Central memory CD4-positive, alpha-beta T cell (primary cell): ENCODE measurements at regions not wholly inside any gene's neighbourhood (a gene's known extent, or its start where the extent isn't known, plus 50 kb on each side); places are given as distances from the start of the nearest gene placed in this dataset.
"Not testable (repeated sequence)": the region's sequence is repeated elsewhere in the genome, so short reads cannot be mapped to it uniquely, and the experiment has no call there.

Source experiments
- DNase-seq: peaks from one replicate; pipeline ENCODE4 v3.0.0; 2022

GRCh38 chr15:35697549-35698299 is 151.8 kb upstream of the DPH6 start:
- DNase-seq: no peak

- no peak for DNase-seq
These were observed 152.4 kb upstream of the DPH6 start for GRCh38 chr15:35698331-35698730.

- no peak for DNase-seq
These were observed 153.1 kb upstream of the DPH6 start for GRCh38 chr15:35698966-35699575.

- not testable (repeated sequence) for DNase-seq
These were observed 154.2 kb upstream of the DPH6 start for GRCh38 chr15:35700091-35700593.

- no peak for DNase-seq
These were observed 155.6 kb upstream of the DPH6 start for GRCh38 chr15:35701402-35702046.

- DNase-seq: no peak
These were observed 157.1 kb upstream of the DPH6 start for GRCh38 chr15:35702946-35703495.

- DNase-seq: no peak
These were observed 159.3 kb upstream of the DPH6 start for GRCh38 chr15:35705030-35705883.

- DNase-seq: no peak
These were observed 160.1 kb upstream of the DPH6 start for GRCh38 chr15:35705884-35706585.

GRCh38 chr15:35712956-35713355 is 167.0 kb upstream of the DPH6 start:
- DNase-seq: no peak

- DNase-seq: no peak
These were observed 167.8 kb upstream of the DPH6 start for GRCh38 chr15:35713733-35714132.

GRCh38 chr15:35717721-35718120 is 171.8 kb upstream of the DPH6 start:
- DNase-seq: no peak

- no peak for DNase-seq
These were observed 174.1 kb upstream of the DPH6 start for GRCh38 chr15:35720019-35720418.

- no peak for DNase-seq
These were observed 175.0 kb upstream of the DPH6 start for GRCh38 chr15:35720984-35721383.

- no peak for DNase-seq
These were observed 175.8 kb upstream of the DPH6 start for GRCh38 chr15:35721751-35722150.

GRCh38 chr15:35722501-35722900 is 176.5 kb upstream of the DPH6 start:
- no peak for DNase-seq

GRCh38 chr15:35723120-35723847 is 177.3 kb upstream of the DPH6 start:
- DNase-seq: no peak

GRCh38 chr15:35723852-35724251 is 177.9 kb upstream of the DPH6 start:
- no peak for DNase-seq

GRCh38 chr15:35724626-35725025 is 178.7 kb upstream of the DPH6 start:
- DNase-seq: no peak

GRCh38 chr15:35725353-35725752 is 179.4 kb upstream of the DPH6 start:
- DNase-seq: no peak

- no peak for DNase-seq
These were observed 181.7 kb upstream of the DPH6 start for GRCh38 chr15:35727627-35728026.
